Tibial nerve (tissue), 4 donors: ENCODE measurements at regions not wholly inside any gene's neighbourhood (a gene's known extent, or its start where the extent isn't known, plus 50 kb on each side); places are given as distances from the start of the nearest gene placed in this dataset.

ENCODE experiments used
- CTCF ChIP-seq, 5 experiments: fragments of 200-600 bp in 3 of 5; fragments of 450-650 bp in 2 of 5; sonication (generic) in 3 of 5; IDR thresholded peaks; one replicate each; pipeline ENCODE4 v1.5.1; 2016 to 2019; ENCODE audit warnings: antibody characterized with exemption in 5 of 5, mild to moderate bottlenecking in 3 of 5, moderate library complexity in 2 of 5
- EP300 ChIP-seq, 2 donors: sonication (generic); formaldehyde crosslinking; IDR thresholded peaks; one replicate each; pipeline ENCODE4 v1.6.1; 2017; ENCODE audit warnings: antibody characterized with exemption in 2 of 2, mild to moderate bottlenecking in 1 of 2
- POLR2A ChIP-seq, 2 donors: fragments of 450-650 bp; IDR thresholded peaks; one replicate each; pipeline ENCODE4 v1.6.1; 2017; ENCODE audit warnings: antibody characterized with exemption in 2 of 2, mild to moderate bottlenecking in 2 of 2, moderate library complexity in 2 of 2

- TF ChIP-seq CTCF (IDR thresholded peaks at IDR 0.05) (no peak), POLR2A (IDR thresholded peaks at IDR 0.05) (no peak), EP300 (IDR thresholded peaks at IDR 0.05) (no peak)
Observed at GRCh38 chr14:84490081-84490480, 1039.9 kb upstream of the FLRT2 start.
